PC-9 (cell line): ENCODE measurements at regions not wholly inside any gene's neighbourhood (a gene's known extent, or its start where the extent isn't known, plus 50 kb on each side); places are given as distances from the start of the nearest gene placed in this dataset.

Experiments used
- EZH2 ChIP-seq: fragments of 200-600 bp; sonication (generic); IDR thresholded peaks from 2 replicates; pipeline ENCODE4 v1.8.0; 2017; ENCODE audit warnings: antibody characterized with exemption, low read depth
- TF ChIP-seq, protein P1 (sequence below): fragments of 200-600 bp; sonication (generic); conservative IDR thresholded peaks from 2 replicates; pipeline ENCODE4 v1.6.1; 2017; ENCODE audit warnings: mixed run types, antibody characterized with exemption, mild to moderate bottlenecking, moderate library complexity

DNA sequence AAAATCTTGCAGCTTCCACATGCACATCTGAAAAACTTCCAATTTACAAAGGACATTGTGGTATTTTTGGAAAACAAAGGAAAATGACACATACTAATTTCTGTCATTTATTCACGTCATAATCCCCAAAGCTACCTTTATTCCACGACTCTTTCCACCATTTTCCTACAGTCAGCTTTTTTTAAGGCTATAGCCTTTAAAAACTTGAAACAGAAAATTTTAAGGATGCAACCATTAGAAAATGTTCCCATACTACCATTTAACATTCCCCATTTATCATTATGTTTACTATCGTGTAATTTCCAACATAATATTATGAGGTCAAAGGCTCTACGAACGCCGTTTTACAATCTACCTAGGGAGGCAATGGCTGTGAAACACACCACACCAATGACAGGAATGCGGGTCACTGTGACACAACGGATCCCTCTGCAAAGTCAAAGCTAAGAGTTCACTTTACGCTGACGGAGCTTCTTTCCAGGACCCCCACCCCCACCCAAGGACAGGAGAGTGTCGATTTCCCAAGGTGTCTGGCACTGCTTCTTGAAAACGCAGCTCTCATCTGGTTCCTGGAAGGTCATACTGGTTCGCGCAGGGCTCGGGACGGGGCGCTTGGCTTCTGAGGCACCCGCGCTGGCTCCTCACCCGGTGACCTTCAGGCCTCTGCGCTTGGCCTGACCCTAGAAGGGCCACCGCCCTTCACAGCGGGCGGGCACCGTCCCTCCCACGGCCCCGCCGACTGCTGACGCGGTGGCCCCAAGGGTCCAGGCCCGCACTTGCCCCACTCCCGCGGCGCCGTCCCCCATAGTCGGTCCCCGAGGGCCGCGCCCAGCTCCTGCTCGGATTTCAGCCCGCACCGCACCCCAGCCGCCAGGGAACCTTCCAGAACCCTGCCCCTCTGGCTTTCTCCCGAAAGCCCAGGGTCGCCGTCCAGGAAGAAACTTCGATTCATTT is 50.5 kb upstream of the ATF3 start:
- TF ChIP-seq, protein P1, sequence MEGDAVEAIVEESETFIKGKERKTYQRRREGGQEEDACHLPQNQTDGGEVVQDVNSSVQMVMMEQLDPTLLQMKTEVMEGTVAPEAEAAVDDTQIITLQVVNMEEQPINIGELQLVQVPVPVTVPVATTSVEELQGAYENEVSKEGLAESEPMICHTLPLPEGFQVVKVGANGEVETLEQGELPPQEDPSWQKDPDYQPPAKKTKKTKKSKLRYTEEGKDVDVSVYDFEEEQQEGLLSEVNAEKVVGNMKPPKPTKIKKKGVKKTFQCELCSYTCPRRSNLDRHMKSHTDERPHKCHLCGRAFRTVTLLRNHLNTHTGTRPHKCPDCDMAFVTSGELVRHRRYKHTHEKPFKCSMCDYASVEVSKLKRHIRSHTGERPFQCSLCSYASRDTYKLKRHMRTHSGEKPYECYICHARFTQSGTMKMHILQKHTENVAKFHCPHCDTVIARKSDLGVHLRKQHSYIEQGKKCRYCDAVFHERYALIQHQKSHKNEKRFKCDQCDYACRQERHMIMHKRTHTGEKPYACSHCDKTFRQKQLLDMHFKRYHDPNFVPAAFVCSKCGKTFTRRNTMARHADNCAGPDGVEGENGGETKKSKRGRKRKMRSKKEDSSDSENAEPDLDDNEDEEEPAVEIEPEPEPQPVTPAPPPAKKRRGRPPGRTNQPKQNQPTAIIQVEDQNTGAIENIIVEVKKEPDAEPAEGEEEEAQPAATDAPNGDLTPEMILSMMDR: no peak
- no peak for TF ChIP-seq EZH2
